Renal pelvis (tissue), 1 donor: ENCODE measurements at regions not wholly inside any gene's neighbourhood (a gene's known extent, or its start where the extent isn't known, plus 50 kb on each side); places are given as distances from the start of the nearest gene placed in this dataset.
"Not testable (repeated sequence)": the region's sequence is repeated elsewhere in the genome, so short reads cannot be mapped to it uniquely, and the experiment has no call there.

Source experiments
- DNase-seq: peaks from one replicate; pipeline ENCODE4 v3.0.0-alpha.2; 2013

DNA sequence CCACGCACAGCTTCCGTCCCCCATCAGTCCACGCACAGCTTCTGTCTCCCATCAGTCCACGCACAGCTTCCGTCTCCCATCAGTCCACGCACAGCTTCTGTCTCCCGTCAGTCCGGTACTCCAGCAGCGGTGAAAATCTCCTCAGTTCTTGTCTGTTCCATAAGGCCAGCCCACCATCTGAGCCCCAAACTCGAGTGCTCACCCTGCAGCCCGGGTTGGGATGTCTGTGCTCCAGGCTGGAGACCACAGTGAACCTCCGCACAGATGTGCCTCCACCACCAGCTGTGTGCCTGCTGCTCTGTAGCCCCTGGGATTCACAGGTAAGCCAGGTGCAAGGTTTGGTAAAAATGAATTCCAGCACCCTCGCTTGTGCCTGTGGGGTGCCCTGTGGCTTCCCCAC, 258.6 kb downstream of the NPHP4 start:
- no peak for DNase-seq

GRCh38 chr1:5731110-5731423, 261.2 kb downstream of the NPHP4 start:
- no peak for DNase-seq

DNA sequence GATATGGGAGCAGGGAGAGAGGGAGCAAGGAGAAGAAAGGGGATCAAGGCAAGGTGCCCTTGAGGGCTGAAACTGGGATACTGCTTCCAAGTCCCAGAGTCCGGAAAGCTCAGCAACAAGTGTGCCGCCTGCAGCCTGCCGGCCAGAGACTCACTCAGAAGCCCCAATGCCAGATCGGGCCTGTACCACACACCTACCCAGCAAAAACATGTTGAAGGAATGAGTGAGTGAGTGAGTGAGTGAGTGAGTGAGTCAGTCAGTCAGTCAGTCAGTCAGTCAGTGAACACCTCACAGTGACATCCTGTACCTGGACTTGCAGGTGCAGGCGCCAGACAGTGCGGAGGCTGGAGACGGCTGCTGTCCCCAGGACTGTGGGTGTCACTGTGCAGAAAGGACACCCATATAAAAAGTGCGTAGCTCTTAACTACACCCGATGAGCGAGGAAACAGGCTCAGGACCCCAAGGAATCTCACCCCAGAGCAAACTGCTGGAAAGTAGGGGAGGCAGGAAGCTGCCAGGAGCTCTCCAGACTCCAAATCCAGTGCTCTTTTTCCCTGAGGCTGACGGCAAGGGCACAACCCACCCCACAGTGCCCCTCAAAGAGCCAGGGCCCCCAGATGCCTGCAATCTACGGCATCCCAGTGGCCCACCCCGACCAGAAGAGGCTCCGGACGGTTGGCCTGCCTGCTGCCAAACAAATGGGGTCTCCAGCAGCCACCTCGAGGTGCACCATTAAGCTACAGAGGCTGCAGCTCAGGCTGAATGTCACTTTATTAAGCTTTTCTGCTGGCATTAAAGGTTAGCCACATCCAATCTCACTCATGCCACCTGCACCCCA, 261.7 kb downstream of the NPHP4 start:
- no peak for DNase-seq

- no peak for DNase-seq
Observed at GRCh38 chr1:5729636-5730145, 262.5 kb downstream of the NPHP4 start.

- DNase-seq, result no peak
Observed at GRCh38 chr1:5728663-5729355, 263.4 kb downstream of the NPHP4 start.

GRCh38 chr1:5727871-5728643, 264.2 kb downstream of the NPHP4 start:
- no peak for DNase-seq

DNA sequence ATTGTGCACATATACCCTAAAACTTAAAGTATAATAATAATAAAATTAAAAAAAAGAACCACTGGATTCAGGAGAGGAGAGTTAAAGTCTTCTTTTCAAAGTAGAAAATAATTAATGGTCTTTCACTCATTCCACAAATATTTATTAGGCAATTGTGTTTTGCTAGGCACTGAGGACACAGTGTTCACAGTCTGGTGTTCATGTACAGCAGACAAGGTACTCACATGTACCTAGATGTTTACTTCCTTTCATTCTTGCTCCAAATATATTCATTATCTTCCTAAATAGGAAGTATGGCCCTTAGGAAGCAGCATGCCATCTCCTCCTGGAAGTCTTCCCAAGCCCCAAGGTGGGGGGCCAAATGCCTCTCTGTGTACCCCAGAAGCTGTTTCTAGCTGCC, 265.0 kb downstream of the NPHP4 start:
- no peak for DNase-seq

DNA sequence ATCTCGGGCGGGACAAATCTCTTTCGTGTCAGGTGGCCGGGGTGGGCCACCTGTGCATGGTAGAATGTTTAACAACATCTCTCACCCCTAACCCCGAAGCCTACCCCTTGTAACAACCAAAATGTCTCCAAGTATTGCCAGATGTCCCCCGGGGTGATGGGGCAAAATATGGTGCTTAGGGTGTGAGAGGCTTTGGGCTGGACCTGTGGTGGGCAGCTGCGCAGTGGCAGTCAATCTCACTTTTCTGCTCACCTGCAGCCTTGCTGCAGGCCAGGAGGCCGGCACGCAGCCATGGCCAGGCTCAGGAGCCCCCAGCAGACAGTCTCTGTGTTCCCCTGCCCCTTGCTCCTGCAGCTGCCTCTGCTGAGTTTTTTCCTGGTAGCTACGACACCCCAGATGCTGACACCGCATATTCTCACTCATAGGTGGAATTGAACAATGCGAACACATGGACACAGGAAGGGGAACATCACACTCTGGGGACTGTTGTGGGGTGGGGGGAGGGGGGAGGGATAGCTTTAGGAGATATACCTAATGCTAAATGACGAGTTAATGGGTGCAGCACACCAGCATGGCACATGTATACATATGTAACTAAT, 265.5 kb downstream of the NPHP4 start:
- not testable (repeated sequence) for DNase-seq

DNA sequence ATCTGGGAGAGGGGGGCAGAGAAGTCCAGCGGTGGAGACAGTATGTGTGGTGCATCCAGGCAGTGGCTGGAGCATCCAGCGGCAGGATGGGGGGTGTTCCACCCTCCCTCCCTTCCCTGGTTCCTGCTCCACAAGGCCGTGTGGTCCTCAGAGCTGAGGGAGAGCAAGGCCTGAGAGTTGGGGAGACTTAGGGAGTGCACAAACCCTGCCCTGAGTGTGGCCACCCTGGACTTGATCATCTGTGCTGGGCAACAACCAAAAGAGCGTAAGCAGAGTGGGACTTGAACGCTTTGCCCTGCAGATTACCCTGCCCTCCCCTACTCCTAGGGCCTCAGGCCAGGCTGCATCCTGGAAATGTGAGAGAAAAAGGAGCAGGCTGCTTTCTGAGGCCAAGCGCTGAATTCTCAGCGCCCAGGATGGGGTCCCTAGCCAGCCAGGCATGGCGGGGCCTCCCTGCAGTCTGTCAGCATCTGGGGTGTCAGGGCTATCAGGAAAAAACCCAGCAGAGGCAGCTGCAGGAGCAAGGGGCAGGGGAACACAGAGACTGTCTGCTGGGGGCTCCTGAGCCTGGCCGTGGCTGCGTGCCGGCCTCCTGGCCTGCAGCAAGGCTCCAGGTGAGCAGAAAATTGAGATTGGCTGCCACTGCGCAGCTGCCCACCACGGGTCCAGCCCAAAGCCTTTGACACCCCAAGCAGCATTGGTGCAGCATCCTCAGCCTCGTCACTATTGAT, 266.2 kb downstream of the NPHP4 start:
- DNase-seq, result no peak

DNA sequence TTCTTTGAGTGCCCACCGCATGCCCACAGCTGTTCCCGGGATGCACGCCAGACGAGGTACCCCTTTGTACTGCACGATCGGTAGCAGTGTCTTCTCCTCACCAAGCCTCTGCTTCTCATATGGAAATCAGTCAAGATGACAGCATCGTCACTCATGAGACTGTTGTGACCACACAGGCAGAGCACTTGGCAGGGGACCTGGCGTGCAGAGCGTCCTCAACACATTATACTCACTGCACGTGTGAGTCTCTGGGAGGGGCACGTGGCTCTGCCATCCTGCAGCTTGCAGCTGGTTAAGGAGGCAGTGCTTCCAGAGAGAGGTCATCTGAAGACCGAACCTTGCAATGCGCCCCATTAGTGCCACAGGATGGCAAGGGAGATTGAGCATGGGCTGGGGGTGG, 266.8 kb downstream of the NPHP4 start:
- DNase-seq, result no peak

DNA sequence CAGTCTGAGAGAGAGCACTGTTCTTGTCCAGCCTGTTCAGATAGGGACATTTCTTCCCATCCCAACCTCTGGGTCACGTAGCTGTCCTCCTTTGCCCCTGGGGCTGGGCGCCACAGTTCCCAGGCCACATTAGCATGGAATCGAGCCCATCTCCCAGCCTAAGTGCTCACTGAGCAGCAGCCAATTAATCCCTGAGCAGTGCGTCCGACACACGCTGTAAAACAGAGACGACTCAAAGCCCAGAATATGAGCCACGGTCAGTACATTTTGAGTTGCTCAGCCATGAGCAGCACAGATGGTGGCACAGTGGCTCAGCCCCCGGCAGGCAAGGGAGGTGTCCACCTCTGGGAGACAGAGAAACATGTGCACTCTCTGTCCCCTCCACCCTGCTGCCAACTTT, 267.4 kb downstream of the NPHP4 start:
- no peak for DNase-seq

DNA sequence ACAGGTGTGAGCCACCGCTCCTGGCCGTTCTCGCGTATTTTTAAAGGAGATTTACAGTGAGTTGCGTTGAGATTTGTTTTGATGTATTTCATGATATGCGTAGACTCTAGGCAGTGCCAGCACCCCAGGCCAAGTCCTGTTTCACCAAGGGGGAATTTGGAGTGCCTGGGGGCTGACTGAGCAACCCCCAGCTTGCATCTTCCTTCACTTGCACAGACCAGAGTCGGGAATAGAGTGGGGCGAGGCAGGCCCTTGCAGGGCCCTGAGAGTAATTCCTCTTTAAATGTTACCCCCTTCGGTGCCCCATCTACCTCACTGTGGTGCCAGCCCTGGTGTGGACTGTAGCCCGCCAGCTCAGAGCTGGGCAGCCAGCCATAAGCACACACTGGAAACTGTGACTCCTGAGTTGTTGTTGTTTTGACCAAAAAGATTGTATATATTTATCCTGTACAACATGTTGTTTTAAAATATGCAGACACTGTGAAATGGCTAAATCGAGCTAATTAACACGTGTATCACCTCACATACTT, 269.5 kb downstream of the NPHP4 start:
- no peak for DNase-seq

DNA sequence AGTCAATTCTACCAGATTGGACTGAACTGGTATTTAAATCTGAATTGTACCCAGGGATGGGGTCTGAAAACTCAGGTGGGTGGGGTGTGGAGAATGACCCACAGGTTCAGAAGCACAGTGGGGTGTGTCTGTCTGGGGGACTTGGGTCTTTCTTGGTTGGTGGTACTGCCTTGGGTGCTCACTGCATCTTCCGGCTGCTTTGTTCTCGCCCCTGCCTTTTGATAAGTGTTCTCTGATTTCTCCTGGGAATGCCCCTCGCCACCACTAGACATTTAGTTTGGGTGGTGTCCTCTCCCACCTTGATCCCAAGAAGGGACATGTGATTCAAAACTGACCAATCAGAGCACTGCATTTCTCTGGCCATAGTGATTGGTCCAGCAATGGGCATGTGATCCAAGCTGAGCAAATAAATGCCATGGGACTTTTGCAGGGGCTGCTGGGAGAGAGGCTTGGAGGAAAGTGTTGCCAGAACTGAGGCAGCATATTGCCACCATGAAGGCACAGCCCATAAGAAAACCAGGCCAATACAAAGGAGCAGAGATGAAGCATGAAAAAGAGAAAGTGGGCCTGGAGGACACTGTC, 270.5 kb downstream of the NPHP4 start:
- DNase-seq, result no peak

- DNase-seq, result no peak
Observed at GRCh38 chr1:5720936-5721335, 271.3 kb downstream of the NPHP4 start.

GRCh38 chr1:5720484-5720883, 271.7 kb downstream of the NPHP4 start:
- no peak for DNase-seq

GRCh38 chr1:5720045-5720444, 272.2 kb downstream of the NPHP4 start:
- DNase-seq, result no peak

DNA sequence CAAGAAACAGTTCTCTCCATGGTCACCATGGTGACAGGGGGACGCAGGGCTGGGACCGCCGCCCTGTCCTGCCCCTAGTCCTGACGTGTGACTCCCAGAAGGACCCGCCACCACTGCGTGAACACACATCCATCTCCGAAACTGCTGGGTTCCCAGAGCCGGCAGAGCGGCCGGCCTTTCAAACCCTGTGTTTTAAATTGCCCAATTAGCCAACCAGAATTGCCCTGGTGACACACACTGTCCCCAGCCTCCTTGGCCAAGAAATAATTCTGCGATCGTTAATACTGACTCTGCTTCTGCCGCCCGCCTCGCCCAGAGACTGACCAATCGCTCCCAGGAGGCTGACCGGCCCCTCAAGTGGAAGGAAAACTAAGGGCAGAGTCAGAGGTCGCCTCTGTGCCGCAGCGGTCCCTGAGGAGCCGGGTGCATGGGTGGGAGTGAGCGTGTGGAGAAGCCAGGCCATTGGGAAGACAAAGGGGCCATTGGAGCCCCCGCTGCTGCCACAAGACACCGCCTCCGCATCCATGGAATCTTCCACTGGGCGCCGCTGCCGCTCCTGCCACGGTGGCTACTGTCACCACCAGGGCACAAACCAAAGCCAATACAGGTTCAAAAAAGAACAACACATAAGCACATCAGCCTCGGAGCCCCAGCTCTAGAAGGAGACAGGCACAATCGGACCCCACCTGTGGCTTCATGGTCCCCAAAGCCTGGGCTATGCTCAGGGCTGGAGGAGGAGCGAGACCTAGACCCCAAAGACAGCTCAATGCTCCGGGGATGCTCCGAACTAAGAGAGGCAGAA, 273.2 kb downstream of the NPHP4 start:
- DNase-seq, result no peak

DNA sequence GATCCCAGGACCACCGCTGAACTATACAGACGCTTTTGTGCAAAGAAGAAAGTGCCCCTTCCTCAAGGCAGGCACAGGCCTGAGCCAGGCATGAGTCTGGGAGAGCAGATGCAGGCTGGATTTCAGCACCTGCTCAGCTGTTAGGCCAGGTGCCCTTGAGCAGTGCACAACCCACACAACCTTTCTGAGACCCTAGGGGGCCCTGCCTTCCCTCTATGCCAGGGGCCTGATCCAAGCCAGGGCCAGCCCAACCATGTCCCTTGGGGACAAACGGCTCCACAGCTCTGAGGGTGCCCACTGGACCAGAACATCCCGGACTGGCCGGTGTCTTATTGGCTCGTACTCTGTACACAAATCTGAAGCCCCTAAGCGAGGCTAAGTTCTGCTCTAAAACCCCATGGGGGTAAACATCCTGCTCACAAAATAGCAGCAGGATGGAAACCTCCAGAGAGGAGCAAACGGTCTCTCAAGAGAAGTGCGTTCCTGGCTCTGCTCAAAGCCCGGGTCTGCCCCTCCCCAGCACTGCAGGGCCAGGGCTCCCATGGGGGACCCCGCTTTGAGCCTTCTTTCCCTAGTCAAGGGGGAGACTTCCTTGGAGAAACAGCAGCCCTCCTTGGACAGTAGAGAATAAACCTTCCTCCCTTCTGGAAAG, 275.1 kb downstream of the NPHP4 start:
- no peak for DNase-seq

DNA sequence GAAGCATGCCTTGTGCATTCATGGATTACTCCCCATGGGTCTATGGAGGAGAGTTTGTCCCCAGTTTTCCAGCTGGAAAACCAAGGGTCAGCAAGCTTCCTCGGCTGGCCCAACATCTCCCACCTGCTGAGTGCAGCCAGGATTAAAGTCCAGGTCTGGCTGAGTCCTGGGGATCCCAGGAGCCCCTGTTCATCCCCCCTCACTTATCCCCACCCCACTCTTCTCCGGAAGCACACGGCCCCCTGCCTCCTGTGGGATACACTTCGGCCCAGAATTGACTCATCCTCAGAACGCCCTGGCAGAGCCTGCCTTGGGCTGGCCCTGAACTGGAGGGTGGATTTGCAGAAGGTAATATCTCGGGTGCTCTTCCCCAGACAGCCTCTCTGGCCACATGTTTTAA, 276.1 kb downstream of the NPHP4 start:
- no peak for DNase-seq
